Activated CD8-positive, alpha-beta memory T cell treated with anti-CD3 and anti-CD28 coated beads, Interleukin-2, amount 50 U/mL, for 1 hour (primary cell): ENCODE measurements at regions not wholly inside any gene's neighbourhood (a gene's known extent, or its start where the extent isn't known, plus 50 kb on each side); places are given as distances from the start of the nearest gene placed in this dataset.

Source experiments
- DNase-seq: peaks from one replicate; pipeline ENCODE4 v3.0.0-alpha.2; 2020; ENCODE audit errors: extremely low read depth

- no peak for DNase-seq
Observed at GRCh38 chr20:52402950-52403349, 211.4 kb upstream of the ZFP64 start.

DNA sequence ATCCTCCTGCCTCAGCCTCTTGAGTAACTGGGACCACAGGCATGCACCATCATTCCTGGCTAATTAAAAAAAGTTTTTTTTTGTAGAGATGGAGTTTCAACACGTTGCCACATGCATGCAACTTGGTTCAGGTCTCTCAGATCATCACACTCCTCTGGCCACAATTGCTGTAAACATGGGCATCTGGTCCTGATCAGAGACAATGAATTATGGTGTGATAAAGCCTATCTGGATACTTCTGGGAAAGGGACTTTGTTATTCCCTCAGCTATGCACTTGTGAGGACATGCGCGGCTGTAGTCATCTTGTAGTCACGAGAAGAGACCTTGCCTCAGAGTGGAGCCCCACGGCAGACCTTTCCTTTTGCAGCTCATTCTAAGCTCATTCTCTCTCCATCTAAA lies 210.9 kb upstream of the ZFP64 start:
- no peak for DNase-seq

GRCh38 chr20:52401431-52401830 lies 209.9 kb upstream of the ZFP64 start:
- DNase-seq, result no peak

DNA sequence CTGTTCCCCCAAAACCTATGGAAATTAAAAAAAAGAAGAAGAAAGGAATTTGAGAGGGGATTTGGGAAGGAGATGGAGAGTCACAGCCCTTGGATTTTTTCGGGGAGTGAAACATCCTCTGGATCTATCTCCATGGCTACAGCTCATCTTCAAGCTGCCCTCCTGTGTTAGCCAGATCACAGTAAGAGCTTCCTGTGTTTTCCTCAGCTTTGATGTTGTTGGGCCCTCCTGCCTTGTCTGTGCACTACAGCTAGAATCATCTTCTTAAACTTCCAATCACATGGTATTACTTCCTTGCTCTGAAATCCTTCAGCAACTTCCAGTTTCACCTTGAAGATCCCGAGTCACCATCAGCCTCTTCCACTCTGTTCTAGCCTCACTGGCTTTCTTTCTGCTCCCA lies 207.8 kb upstream of the ZFP64 start:
- no peak for DNase-seq

- no peak for DNase-seq
Observed at GRCh38 chr20:52389606-52390005, 198.0 kb upstream of the ZFP64 start.

GRCh38 chr20:52383995-52384621 lies 192.5 kb upstream of the ZFP64 start:
- no peak for DNase-seq

DNA sequence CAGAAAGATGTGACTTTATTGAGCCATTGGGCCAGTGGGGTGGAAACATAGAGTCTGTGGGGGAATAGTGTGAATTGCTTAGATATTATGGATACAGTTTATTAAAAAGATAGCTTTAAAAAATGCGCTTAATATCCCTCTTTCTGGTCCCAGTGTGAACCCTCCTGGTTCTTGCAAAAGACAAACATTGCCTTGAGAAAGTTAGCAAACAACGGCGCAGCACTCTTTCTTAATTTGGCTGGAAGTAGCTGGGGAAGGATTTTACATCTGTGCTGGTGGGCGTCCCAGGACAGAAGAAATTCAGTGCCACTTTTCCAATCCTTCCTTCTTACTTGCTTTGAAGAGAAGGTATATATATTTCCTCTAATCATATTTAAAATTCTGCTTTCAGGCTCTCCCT lies 191.4 kb upstream of the ZFP64 start:
- DNase-seq, result no peak

GRCh38 chr20:52379723-52380336 lies 188.3 kb upstream of the ZFP64 start:
- no peak for DNase-seq

DNA sequence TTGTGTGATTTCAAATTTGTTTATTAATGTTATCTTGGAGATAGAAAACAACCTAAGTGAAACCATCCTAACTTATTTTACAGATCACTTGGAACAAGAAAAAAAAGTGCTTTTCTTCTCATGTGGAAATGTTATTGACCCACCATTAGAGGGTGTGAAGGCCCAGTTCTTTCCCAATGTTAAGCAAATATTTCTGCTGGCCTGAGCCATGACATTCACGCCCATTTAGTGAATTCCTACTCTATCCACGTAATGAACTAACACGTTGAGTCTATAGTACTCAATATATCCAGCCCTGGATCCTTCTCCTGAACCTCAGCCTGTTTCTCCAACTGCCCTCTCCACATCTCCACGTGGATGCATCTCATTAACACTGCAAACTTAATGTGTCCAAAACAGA lies 180.6 kb upstream of the ZFP64 start:
- no peak for DNase-seq

DNA sequence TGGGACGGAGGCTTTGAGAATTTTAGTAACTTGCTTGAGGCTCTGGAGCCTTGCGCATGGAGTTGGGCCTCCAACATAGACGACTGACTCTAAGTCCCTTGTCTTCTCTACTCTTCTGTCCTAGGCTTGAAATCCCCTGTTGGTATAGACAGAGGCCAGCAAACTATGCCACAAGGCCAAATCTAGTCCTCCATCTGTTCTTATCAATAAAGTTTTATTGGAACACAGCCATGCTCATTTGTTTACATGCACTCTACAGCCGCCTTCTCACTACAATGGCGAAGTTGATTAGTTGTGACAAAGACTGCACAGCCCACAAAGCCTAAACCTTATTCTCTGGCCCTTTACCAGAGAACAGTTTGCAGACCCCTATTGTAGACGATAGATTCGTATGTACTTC lies 174.1 kb upstream of the ZFP64 start:
- DNase-seq, result no peak

DNA sequence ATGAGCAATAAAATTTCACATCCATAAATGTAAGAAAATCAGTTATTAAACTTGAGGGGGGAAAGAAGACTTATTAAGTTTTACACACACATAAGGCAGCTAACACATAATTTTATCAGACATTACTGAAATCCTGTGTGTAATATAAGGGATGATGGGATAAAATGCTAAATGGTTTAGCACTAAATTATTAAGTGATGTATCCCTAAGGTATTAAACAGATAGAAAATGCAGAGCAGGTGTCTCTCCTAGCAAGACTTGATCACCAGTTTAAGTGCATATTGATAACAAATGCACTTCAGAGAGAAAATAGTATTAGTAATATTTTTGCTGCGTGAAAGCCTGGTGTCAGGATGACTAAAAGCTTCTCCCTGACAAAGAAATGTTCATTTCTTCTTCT lies 172.8 kb upstream of the ZFP64 start:
- DNase-seq, result no peak

- DNase-seq, result no peak
Observed at GRCh38 chr20:52361650-52362049, 170.1 kb upstream of the ZFP64 start.

- DNase-seq, result no peak
Observed at GRCh38 chr20:52349806-52350205, 158.2 kb upstream of the ZFP64 start.

DNA sequence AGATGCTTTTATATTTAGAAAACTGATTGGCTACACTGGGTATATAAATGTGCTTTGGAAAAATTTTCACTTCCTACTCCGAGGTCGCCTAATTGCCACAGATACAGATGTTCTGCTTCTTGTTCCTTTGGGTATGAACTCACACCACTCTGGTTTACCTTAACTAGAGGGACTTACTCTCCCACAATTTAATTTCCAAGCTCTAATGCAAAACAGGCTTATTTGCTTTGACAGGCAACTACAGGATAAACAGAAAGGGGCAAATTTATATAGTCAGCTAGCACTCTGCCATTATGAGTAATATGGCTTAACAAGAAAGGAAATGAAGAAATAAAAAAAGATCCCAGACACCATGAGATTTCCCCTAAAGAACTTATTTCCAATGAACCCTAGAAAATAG lies 156.9 kb upstream of the ZFP64 start:
- no peak for DNase-seq

DNA sequence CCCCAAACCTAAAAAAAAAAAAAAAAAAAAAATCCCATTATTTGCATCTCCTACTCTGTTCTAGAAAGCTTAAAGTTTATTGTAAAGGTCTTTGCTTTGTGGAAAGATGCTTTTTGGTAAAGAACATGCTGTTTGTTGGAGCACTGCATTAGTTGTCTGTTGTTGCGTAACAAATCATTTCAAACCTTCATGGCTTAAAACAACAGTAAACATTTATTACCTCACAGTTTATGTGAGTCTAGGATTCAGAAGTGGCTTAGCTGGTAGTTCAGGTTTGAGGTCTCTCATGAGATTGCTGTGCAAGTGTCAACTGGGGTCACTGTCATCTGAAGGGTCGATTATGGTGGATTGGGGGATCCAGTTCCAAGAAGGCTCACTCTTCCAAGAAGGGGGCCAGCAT lies 155.2 kb upstream of the ZFP64 start:
- DNase-seq, result no peak

GRCh38 chr20:52342913-52343312 lies 151.3 kb upstream of the ZFP64 start:
- no peak for DNase-seq

DNA sequence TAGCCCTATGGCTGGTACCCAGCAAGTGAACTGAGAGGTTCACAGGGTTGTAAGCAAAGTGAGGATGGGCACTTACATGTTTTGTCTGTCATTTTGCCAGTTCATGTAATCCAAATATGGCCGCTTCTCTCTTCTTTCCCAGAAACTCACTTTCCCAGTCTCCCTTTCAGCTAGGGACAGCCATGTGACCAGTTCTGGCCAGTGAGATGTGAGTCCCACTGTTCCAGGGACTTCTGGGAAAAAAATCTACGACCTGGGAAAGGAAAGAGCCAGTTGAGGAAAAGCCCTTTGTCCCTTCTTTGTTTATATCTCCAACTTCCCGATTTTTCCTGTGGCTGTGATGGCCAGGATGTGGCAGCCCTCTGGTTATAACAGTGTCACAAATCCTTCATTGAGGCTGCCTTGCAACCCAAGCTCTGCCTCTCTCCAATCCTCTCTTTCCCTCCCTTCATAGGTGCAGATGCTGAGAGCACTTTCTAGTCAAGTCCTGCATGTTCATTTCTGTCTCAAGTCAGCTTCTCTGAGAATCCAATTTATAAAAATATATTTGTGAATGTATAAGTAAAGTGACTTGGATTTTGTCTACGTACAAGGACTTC lies 148.6 kb upstream of the ZFP64 start:
- DNase-seq, result no peak

GRCh38 chr20:52332649-52333250 lies 141.2 kb upstream of the ZFP64 start:
- DNase-seq, result no peak

DNA sequence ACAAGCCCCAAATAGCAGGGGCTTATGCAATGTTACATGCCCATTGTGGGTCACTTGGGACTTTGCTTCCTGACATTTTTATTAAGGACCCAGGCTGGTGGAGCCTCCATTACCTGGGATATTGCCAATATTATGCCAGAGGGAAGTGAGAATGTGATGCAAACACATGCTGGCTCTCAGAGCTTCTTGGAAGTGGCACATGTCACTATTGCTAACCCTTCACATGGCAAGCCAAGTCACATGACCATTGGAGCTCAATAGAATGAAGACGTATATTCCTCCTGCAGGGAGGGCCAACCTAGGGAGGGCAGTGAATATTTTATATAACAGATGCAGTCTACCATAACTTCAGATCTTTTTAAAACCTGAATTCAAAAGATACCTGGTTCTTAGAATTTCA lies 140.7 kb upstream of the ZFP64 start:
- DNase-seq, result no peak

DNA sequence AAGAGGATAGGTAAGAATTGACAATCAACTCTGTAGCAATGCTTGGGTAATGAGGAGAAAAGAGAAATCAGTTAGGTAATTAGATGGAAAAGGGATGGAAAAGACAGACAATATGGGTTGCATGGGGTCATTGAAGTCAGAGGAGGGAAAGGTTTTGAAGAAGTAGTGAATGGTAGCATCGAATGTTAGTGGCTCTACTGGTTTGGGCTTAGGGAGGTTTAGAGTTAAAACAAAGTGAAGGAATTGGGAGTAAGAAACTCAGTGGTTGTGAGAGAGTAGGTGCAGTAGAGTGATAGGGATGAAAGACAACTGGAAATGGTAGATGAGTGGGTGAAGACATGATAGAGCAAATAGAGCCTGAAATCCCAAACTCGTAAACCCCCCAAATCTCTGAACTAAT lies 140.1 kb upstream of the ZFP64 start:
- DNase-seq, result no peak

- no peak for DNase-seq
Observed at GRCh38 chr20:52321396-52321795, 129.8 kb upstream of the ZFP64 start.

DNA sequence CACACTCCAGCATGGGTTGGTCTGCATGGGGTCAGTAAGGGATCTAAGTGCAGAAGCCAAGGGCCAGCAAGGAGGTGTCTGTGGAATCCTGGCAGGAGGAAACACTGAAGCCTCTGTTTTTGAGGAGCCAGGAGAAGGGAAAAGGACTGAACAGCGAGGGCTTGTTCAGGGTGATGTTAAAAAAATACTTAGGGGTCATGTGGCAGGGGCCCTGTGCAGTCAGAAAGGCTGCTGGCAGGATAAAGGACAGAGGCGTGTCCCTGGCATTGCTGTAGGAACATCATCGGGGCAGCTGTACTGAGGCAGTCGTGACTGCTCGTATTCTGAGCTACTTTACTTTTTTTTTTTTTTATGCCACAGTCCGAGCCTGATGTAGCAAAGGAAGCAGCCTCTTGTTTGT lies 127.1 kb upstream of the ZFP64 start:
- no peak for DNase-seq

- no peak for DNase-seq
Observed at GRCh38 chr20:52313341-52313963, 121.9 kb upstream of the ZFP64 start.
